DMS153 (cell line): ENCODE measurements at regions not wholly inside any gene's neighbourhood (a gene's known extent, or its start where the extent isn't known, plus 50 kb on each side); places are given as distances from the start of the nearest gene placed in this dataset.

Experiments used
- DNase-seq: peaks from one replicate; lab custom pipeline; 2025; lab: John Stamatoyannopoulos, UW

GRCh38 chr22:42330170-42330569, 59.7 kb upstream of the TCF20 start:
- DNase-seq: no peak

GRCh38 chr22:42329504-42329903, 59.1 kb upstream of the TCF20 start:
- no peak for DNase-seq

- no peak for DNase-seq
Observed at GRCh38 chr22:42328784-42329145, 58.3 kb upstream of the TCF20 start.

GRCh38 chr22:42328130-42328783, 57.8 kb upstream of the TCF20 start:
- DNase-seq: no peak

GRCh38 chr22:42327462-42328129, 57.1 kb upstream of the TCF20 start:
- DNase-seq: no peak

GRCh38 chr22:42326801-42327200, 56.3 kb upstream of the TCF20 start:
- no peak for DNase-seq

GRCh38 chr22:42326301-42326700, 55.8 kb upstream of the TCF20 start:
- DNase-seq: no peak

- no peak for DNase-seq
Observed at GRCh38 chr22:42324990-42325710, 54.7 kb upstream of the TCF20 start.

GRCh38 chr22:42324566-42324965, 54.1 kb upstream of the TCF20 start:
- no peak for DNase-seq

- no peak for DNase-seq
Observed at GRCh38 chr22:42323971-42324370, 53.5 kb upstream of the TCF20 start.

- DNase-seq: no peak
Observed at GRCh38 chr22:42322562-42322926, 52.1 kb upstream of the TCF20 start.

GRCh38 chr22:42321908-42322561, 51.6 kb upstream of the TCF20 start:
- peak; percentile 81 for DNase-seq

- peak; percentile 66 for DNase-seq
Observed at GRCh38 chr22:42320443-42321416, 50.3 kb upstream of the TCF20 start.
